B cell (primary cell): ENCODE measurements at regions not wholly inside any gene's neighbourhood (a gene's known extent, or its start where the extent isn't known, plus 50 kb on each side); places are given as distances from the start of the nearest gene placed in this dataset.

Source experiments
- ATAC-seq: fragments of 200-7000 bp; cut with Tn5 transposase; one replicate; pipeline ENCODE4 v1.10.0; 2021; ENCODE audit warnings: low read depth, mild to moderate bottlenecking, moderate number of reproducible peaks, moderate library complexity
- CTCF ChIA-PET: fragments of 350-600 bp; sonication (Branson Sonifier 250); formaldehyde crosslinking; loops from one replicate; lab custom pipeline; 2021; ENCODE audit warnings: antibody characterized with exemption, inconsistent platforms; lab: Charles Lee
- POLR2A ChIA-PET: fragments of 350-600 bp; sonication (Branson Sonifier 250); formaldehyde crosslinking; loops from one replicate; lab custom pipeline; 2021; ENCODE audit warnings: antibody characterized with exemption; lab: Charles Lee
- DNase-seq: peaks from one replicate; pipeline ENCODE4 v3.0.0; 2013
- H2AFZ ChIP-seq: 2 replicates; pipeline ENCODE4 v1.6.1; 2012; ENCODE audit warnings: mild to moderate bottlenecking, low read depth, low read length; ENCODE audit not compliant: insufficient read depth, poor library complexity, severe bottlenecking
- H3K27ac ChIP-seq, 2 donors: 1 replicate in 1 of 2; 2 replicates in 1 of 2; pipeline ENCODE4 v1.5.1; 2012 to 2013; ENCODE audit warnings: low read length in 2 of 2, mild to moderate bottlenecking in 2 of 2, moderate library complexity in 1 of 2
- H3K27me3 ChIP-seq, 4 experiments: fragments of 200-600 bp in 1 of 4; sonication (generic) in 1 of 4; replicated peaks in 1 of 4; 1 replicate in 2 of 4; 2 replicates in 2 of 4; pipeline versions ENCODE4 v1.6.1 to v1.7.0; 2013 to 2016; ENCODE audit warnings: low read length in 3 of 4, mild to moderate bottlenecking in 2 of 4, mixed read lengths in 1 of 4, moderate library complexity in 1 of 4; ENCODE audit not compliant: insufficient read depth in 4 of 4, control insufficient read depth in 3 of 4; ENCODE audit errors: control extremely low read depth in 1 of 4
- H3K36me3 ChIP-seq, 2 experiments: replicated peaks in 1 of 2; 1 replicate in 1 of 2; 2 replicates in 1 of 2; pipeline versions ENCODE4 v1.6.1 to v1.7.1; 2013; ENCODE audit warnings: low read length in 1 of 2; ENCODE audit not compliant: insufficient read depth in 2 of 2, control insufficient read depth in 1 of 2; ENCODE audit errors: control extremely low read depth in 1 of 2, extremely low read depth in 1 of 2
- H3K4me1 ChIP-seq, 2 donors: fragments of 200-600 bp in 1 of 2; sonication (generic) in 1 of 2; 1 replicate in 1 of 2; 2 replicates in 1 of 2; pipeline versions ENCODE4 v1.5.1 to v1.6.1; 2013 to 2017; ENCODE audit warnings: low read length in 2 of 2; ENCODE audit not compliant: control insufficient read depth in 2 of 2, insufficient read depth in 2 of 2
- H3K4me2 ChIP-seq: replicated peaks from 2 replicates; pipeline ENCODE3; 2012; ENCODE audit warnings: mild to moderate bottlenecking, low read depth, low read length; ENCODE audit not compliant: poor library complexity, severe bottlenecking
- H3K4me3 ChIP-seq, 5 experiments: fragments of 200-600 bp in 1 of 5; sonication (generic) in 1 of 5; 1 replicate in 3 of 5; 2 replicates in 2 of 5; pipeline versions ENCODE4 v1.5.1 to v1.7.0; 2011 to 2016; ENCODE audit warnings: low read length in 4 of 5, mild to moderate bottlenecking in 4 of 5, low read depth in 2 of 5, control low read depth in 1 of 5, moderate library complexity in 1 of 5; ENCODE audit not compliant: insufficient read depth in 1 of 5; ENCODE audit errors: control extremely low read depth in 1 of 5, extremely low read depth in 1 of 5
- H3K79me2 ChIP-seq: fragments of 200-600 bp; sonication (generic); one replicate; pipeline ENCODE4 v1.6.0; 2016; ENCODE audit warnings: low read length; ENCODE audit not compliant: control insufficient read depth, insufficient read depth
- H3K9ac ChIP-seq: fragments of 200-600 bp; sonication (generic); 2 replicates; pipeline ENCODE4 v1.6.1; 2017; ENCODE audit warnings: mild to moderate bottlenecking, low read length, moderate library complexity
- H3K9me3 ChIP-seq, 3 donors: one replicate each; pipeline versions ENCODE4 v1.6.1 to v1.7.1; 2013; ENCODE audit warnings: low read length in 2 of 3; ENCODE audit not compliant: control insufficient read depth in 2 of 3, insufficient read depth in 1 of 3; ENCODE audit errors: control extremely low read depth in 1 of 3
- H4K20me1 ChIP-seq: 2 replicates; pipeline ENCODE4 v1.6.0; 2012; ENCODE audit warnings: mild to moderate bottlenecking, low read length; ENCODE audit not compliant: insufficient read depth, control insufficient read depth, poor library complexity, severe bottlenecking
- H3K27ac Mint-ChIP-seq: one replicate; pipeline ENCODE4 v1.8.0; 2021; ENCODE audit warnings: mixed read lengths
- H3K27me3 Mint-ChIP-seq: one replicate; pipeline ENCODE4 v1.8.0; 2021; ENCODE audit warnings: mixed read lengths
- H3K4me1 Mint-ChIP-seq: one replicate; pipeline ENCODE4 v1.8.0; 2021; ENCODE audit warnings: mixed read lengths
- H3K4me3 Mint-ChIP-seq: one replicate; pipeline ENCODE4 v1.8.0; 2021; ENCODE audit warnings: mixed read lengths
- H3K9me3 Mint-ChIP-seq: one replicate; pipeline ENCODE4 v1.8.0; 2022; ENCODE audit warnings: mixed read lengths; ENCODE audit not compliant: insufficient read depth
- EZH2 ChIP-seq: IDR thresholded peaks from 2 replicates; pipeline ENCODE4 v1.6.1; 2012; ENCODE audit warnings: borderline replicate concordance, low read depth, mild to moderate bottlenecking, moderate library complexity, low read length; ENCODE audit not compliant: insufficient read depth, poor library complexity, severe bottlenecking
- WGBS: methylation state at CpG from one replicate; pipeline ENCODE4 v1.1.5; 2013; ENCODE audit warnings: missing lambda C conversion rate; ENCODE audit not compliant: insufficient coverage; 5-methylcytosine and 5-hydroxymethylcytosine counted together
- intact Hi-C: fragments of 100-400 bp; cut with micrococcal nuclease; formaldehyde crosslinking; loops from one replicate; pipeline ENCODE4 v1.10.0; 2022
- TF ChIP-seq, protein P1 (sequence below): fragments of 200-600 bp; IDR thresholded peaks from one replicate; pipeline ENCODE4 v1.8.0; 2022; ENCODE audit warnings: antibody characterized with exemption, mild to moderate bottlenecking

GRCh38 chr13:63107179-63107943 is 1691.7 kb upstream of the PCDH20 start:
- H3K9ac ChIP-seq: no peak overlapping the region
- H3K79me2 ChIP-seq: no peaks in the 10 kb centered on the region
- H3K4me3 ChIP-seq: no peak overlapping the region
- Mint-ChIP-seq H3K27me3 (no peaks in the 10 kb centered on the region), H3K4me3 (no peak overlapping the region), H3K9me3 (no peaks in the 10 kb centered on the region), H3K4me1 (no peaks in the 10 kb centered on the region), H3K27ac (no peak overlapping the region)
- H3K9me3 ChIP-seq: no peaks in the 10 kb centered on the region
- no peaks in the 10 kb centered on the region for H3K27me3 ChIP-seq
- no peaks in the 10 kb centered on the region for H3K36me3 ChIP-seq
- H3K4me1 ChIP-seq: no peaks in the 10 kb centered on the region
- no peak overlapping the region for H2AFZ ChIP-seq
- DNase-seq: no peak
- ChIA-PET CTCF (no interaction called here), POLR2A (no interaction called here)
- intact Hi-C loops: no loop called here
- no peak overlapping the region for H3K27ac ChIP-seq
- no peaks in the 10 kb centered on the region for H4K20me1 ChIP-seq
- TF ChIP-seq, protein P1, sequence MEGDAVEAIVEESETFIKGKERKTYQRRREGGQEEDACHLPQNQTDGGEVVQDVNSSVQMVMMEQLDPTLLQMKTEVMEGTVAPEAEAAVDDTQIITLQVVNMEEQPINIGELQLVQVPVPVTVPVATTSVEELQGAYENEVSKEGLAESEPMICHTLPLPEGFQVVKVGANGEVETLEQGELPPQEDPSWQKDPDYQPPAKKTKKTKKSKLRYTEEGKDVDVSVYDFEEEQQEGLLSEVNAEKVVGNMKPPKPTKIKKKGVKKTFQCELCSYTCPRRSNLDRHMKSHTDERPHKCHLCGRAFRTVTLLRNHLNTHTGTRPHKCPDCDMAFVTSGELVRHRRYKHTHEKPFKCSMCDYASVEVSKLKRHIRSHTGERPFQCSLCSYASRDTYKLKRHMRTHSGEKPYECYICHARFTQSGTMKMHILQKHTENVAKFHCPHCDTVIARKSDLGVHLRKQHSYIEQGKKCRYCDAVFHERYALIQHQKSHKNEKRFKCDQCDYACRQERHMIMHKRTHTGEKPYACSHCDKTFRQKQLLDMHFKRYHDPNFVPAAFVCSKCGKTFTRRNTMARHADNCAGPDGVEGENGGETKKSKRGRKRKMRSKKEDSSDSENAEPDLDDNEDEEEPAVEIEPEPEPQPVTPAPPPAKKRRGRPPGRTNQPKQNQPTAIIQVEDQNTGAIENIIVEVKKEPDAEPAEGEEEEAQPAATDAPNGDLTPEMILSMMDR: no peak
- TF ChIP-seq EZH2: no peak
- no peak for ATAC-seq
- 100% methylated on average over 1 of the region's 5 CpGs for WGBS
- H3K4me2 ChIP-seq: no peak overlapping the region

GRCh38 chr13:63094717-63095116 is 1679.1 kb upstream of the PCDH20 start:
- TF ChIP-seq, protein P1: no peak
- TF ChIP-seq EZH2: no peak
- Histone ChIP-seq H3K4me2 (no peak overlapping the region), H3K4me3 (no peak overlapping the region), H3K9me3 (peaks cover 0 to 1% (median 0%) of the 10 kb centered on the region in 3 donors), H4K20me1 (no peaks in the 10 kb centered on the region), H3K36me3 (no peaks in the 10 kb centered on the region), H3K4me1 (no peaks in the 10 kb centered on the region), H3K27ac (no peak overlapping the region), H3K9ac (no peak overlapping the region), H2AFZ (no peak overlapping the region), H3K27me3 (no peaks in the 10 kb centered on the region), H3K79me2 (no peaks in the 10 kb centered on the region)
- DNase-seq: no peak
- POLR2A ChIA-PET: no interaction called here
- H3K4me1 Mint-ChIP-seq: no peaks in the 10 kb centered on the region
- CTCF ChIA-PET: no interaction called here
- H3K4me3 Mint-ChIP-seq: no peak overlapping the region
- no peaks in the 10 kb centered on the region for H3K27me3 Mint-ChIP-seq
- no peak for ATAC-seq
- H3K9me3 Mint-ChIP-seq: no peaks in the 10 kb centered on the region
- H3K27ac Mint-ChIP-seq: no peak overlapping the region
- 88% methylated on average over 1 of the region's 1 CpG for WGBS
- intact Hi-C loops: no loop called here
